ENCODE measurements at regions not wholly inside any gene's neighbourhood (a gene's known extent, or its start where the extent isn't known, plus 50 kb on each side); places are given as distances from the start of the nearest gene placed in this dataset.

GRCh38 chr16:6206080-6206479 lies 1108.5 kb upstream of the EEF2KMT start:
- Histone ChIP-seq H3K36me3 (ENCODE audit: insufficient read depth, insufficient read length, low read length) (no peaks in the 10 kb centered on the region), H3K4me3 (ENCODE audit: insufficient read length, low read depth) (no peak overlapping the region), H3K27me3 (ENCODE audit: insufficient read depth, insufficient read length) (no peaks in the 10 kb centered on the region), H3K9ac (ENCODE audit: insufficient read length, low read depth) (no peak overlapping the region), H3K4me1 (ENCODE audit: insufficient read depth, insufficient read length) (no peaks in the 10 kb centered on the region), H3K9me3 (ENCODE audit: insufficient read depth, low read length) (no peaks in the 10 kb centered on the region)
- TF ChIP-seq SUZ12 (IDR thresholded peaks at IDR 0.05; ENCODE audit: extremely low read depth, insufficient read depth, insufficient read length) (no peak), YY1 (IDR thresholded peaks at IDR 0.05; ENCODE audit: insufficient read depth, insufficient read length) (no peak), ZNF274 (IDR thresholded peaks at IDR 0.05; ENCODE audit: low read depth, low read length) (no peak)
- DNase-seq (ENCODE audit: low read depth, low spot score), result no peak

DNA sequence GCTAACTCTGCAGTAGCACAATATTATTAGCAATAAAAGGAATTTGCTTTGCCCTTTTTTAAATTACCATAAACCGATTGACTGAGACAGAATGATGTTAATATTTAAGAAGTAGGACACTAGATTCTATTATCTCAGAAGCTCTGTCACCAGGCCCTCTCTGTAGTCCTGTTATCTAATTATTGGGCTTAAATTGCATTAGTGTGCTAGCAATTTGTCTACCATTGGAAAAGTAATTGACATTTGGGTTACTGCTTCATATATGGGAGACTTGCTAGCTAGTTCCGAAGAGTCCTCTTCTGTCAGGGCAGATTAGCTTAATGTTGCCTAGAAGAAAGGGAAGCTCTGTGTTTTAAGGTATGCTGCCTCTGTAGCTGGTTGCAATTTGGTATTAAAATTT lies 1107.3 kb upstream of the EEF2KMT start:
- H3K4me1 ChIP-seq (ENCODE audit: insufficient read depth, insufficient read length), result no peaks in the 10 kb centered on the region
- H3K27me3 ChIP-seq (ENCODE audit: insufficient read depth, insufficient read length), result no peaks in the 10 kb centered on the region
- no peak overlapping the region for H3K4me3 ChIP-seq (ENCODE audit: insufficient read length, low read depth)
- TF ChIP-seq ZNF274 (IDR thresholded peaks at IDR 0.05; ENCODE audit: low read depth, low read length) (no peak), SUZ12 (IDR thresholded peaks at IDR 0.05; ENCODE audit: extremely low read depth, insufficient read depth, insufficient read length) (no peak), YY1 (IDR thresholded peaks at IDR 0.05; ENCODE audit: insufficient read depth, insufficient read length) (no peak)
- H3K9me3 ChIP-seq (ENCODE audit: insufficient read depth, low read length), result no peaks in the 10 kb centered on the region
- DNase-seq (ENCODE audit: low read depth, low spot score), result no peak
- H3K36me3 ChIP-seq (ENCODE audit: insufficient read depth, insufficient read length, low read length), result no peaks in the 10 kb centered on the region
- no peak overlapping the region for H3K9ac ChIP-seq (ENCODE audit: insufficient read length, low read depth)

DNA sequence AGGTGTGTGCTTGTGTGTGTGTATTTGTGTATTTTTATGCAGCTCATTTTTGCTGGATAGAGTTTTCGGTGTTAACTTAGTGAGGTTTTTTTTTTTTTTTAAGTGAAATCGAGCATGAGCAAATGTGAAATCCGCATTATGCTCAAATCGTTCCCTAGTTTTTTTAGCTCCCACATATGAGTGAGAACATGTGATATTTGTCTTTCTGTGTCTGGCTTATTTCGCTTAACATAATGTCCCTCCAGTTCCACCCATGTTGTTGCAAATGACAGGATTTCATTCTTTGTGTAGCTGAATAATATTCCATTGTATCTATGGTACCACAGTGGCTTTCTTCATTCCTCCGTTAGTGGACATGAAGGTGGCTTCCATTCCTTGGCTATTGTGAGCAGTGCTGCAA lies 1103.3 kb upstream of the EEF2KMT start:
- Histone ChIP-seq H3K9me3 (ENCODE audit: insufficient read depth, low read length) (no peaks in the 10 kb centered on the region), H3K9ac (ENCODE audit: insufficient read length, low read depth) (no peak overlapping the region), H3K4me3 (ENCODE audit: insufficient read length, low read depth) (no peak overlapping the region), H3K36me3 (ENCODE audit: insufficient read depth, insufficient read length, low read length) (no peaks in the 10 kb centered on the region), H3K27me3 (ENCODE audit: insufficient read depth, insufficient read length) (no peaks in the 10 kb centered on the region), H3K4me1 (ENCODE audit: insufficient read depth, insufficient read length) (no peaks in the 10 kb centered on the region)
- DNase-seq (ENCODE audit: low read depth, low spot score), result no peak
- TF ChIP-seq ZNF274 (IDR thresholded peaks at IDR 0.05; ENCODE audit: low read depth, low read length) (no peak), YY1 (IDR thresholded peaks at IDR 0.05; ENCODE audit: insufficient read depth, insufficient read length) (no peak), SUZ12 (IDR thresholded peaks at IDR 0.05; ENCODE audit: extremely low read depth, insufficient read depth, insufficient read length) (no peak)

GRCh38 chr16:6200271-6200670 lies 1102.7 kb upstream of the EEF2KMT start:
- Histone ChIP-seq H3K4me3 (ENCODE audit: insufficient read length, low read depth) (no peak overlapping the region), H3K27me3 (ENCODE audit: insufficient read depth, insufficient read length) (no peaks in the 10 kb centered on the region), H3K4me1 (ENCODE audit: insufficient read depth, insufficient read length) (peaks cover 3% of the 10 kb centered on the region), H3K36me3 (ENCODE audit: insufficient read depth, insufficient read length, low read length) (no peaks in the 10 kb centered on the region), H3K9ac (ENCODE audit: insufficient read length, low read depth) (no peak overlapping the region), H3K9me3 (ENCODE audit: insufficient read depth, low read length) (no peaks in the 10 kb centered on the region)
- no peak for DNase-seq (ENCODE audit: low read depth, low spot score)
- TF ChIP-seq ZNF274 (IDR thresholded peaks at IDR 0.05; ENCODE audit: low read depth, low read length) (no peak), SUZ12 (IDR thresholded peaks at IDR 0.05; ENCODE audit: extremely low read depth, insufficient read depth, insufficient read length) (no peak), YY1 (IDR thresholded peaks at IDR 0.05; ENCODE audit: insufficient read depth, insufficient read length) (no peak)

DNA sequence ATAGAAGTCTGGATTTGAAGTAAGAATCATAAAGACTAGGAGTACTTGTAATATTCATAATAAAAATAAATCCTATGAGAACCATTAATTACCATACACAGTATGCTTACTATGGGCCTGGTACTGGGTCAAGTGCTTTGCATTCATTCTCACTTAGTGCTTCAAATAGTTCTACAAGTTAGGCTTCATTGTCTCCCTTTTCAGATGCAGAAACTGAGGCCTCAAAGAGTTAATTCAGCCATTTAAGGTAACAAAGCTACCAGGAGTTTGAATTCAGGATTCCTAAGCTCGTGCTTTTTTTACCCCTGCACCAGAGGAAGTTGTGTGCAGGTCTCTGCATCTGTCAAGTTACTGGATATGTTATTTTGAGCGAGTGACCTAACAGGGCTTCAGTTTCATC lies 1098.4 kb upstream of the EEF2KMT start:
- peak; percentile 92 for DNase-seq (ENCODE audit: low read depth, low spot score)
- Histone ChIP-seq H3K4me3 (ENCODE audit: insufficient read length, low read depth) (no peak overlapping the region), H3K9ac (ENCODE audit: insufficient read length, low read depth) (no peak overlapping the region), H3K4me1 (ENCODE audit: insufficient read depth, insufficient read length) (peaks cover 3% of the 10 kb centered on the region), H3K9me3 (ENCODE audit: insufficient read depth, low read length) (no peaks in the 10 kb centered on the region), H3K36me3 (ENCODE audit: insufficient read depth, insufficient read length, low read length) (no peaks in the 10 kb centered on the region), H3K27me3 (ENCODE audit: insufficient read depth, insufficient read length) (peaks cover 2% of the 10 kb centered on the region)
- TF ChIP-seq YY1 (IDR thresholded peaks at IDR 0.05; ENCODE audit: insufficient read depth, insufficient read length) (no peak), SUZ12 (IDR thresholded peaks at IDR 0.05; ENCODE audit: extremely low read depth, insufficient read depth, insufficient read length) (no peak), ZNF274 (IDR thresholded peaks at IDR 0.05; ENCODE audit: low read depth, low read length) (no peak)

GRCh38 chr16:6193718-6194117 lies 1096.1 kb upstream of the EEF2KMT start:
- H3K4me3 ChIP-seq (ENCODE audit: insufficient read length, low read depth), result no peak overlapping the region
- peaks cover 2% of the 10 kb centered on the region for H3K27me3 ChIP-seq (ENCODE audit: insufficient read depth, insufficient read length)
- no peaks in the 10 kb centered on the region for H3K36me3 ChIP-seq (ENCODE audit: insufficient read depth, insufficient read length, low read length)
- peak; percentile 90 for DNase-seq (ENCODE audit: low read depth, low spot score)
- no peak overlapping the region for H3K9ac ChIP-seq (ENCODE audit: insufficient read length, low read depth)
- no peaks in the 10 kb centered on the region for H3K9me3 ChIP-seq (ENCODE audit: insufficient read depth, low read length)
- TF ChIP-seq YY1 (IDR thresholded peaks at IDR 0.05; ENCODE audit: insufficient read depth, insufficient read length) (no peak), ZNF274 (IDR thresholded peaks at IDR 0.05; ENCODE audit: low read depth, low read length) (no peak), SUZ12 (IDR thresholded peaks at IDR 0.05; ENCODE audit: extremely low read depth, insufficient read depth, insufficient read length) (no peak)
- H3K4me1 ChIP-seq (ENCODE audit: insufficient read depth, insufficient read length), result peaks cover 3% of the 10 kb centered on the region

DNA sequence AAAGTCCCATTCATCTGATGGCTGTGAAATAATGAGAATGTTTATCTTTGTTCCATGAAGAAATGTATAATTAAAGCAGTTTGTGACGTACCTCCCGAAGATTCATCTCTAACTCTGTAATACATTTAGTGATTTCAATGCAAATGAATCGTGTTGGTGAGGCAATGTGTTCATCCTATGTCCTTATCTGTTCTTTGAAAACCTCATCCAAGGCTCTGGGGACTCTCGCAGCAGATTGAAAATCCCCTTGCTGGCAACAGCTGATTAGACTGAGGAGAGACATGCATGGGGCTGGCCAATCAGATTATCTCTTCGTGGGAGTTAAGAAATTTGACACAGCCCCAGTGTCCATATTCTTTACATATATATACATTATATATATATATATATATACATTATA lies 1095.4 kb upstream of the EEF2KMT start:
- Histone ChIP-seq H3K4me1 (ENCODE audit: insufficient read depth, insufficient read length) (peaks cover 3% of the 10 kb centered on the region), H3K27me3 (ENCODE audit: insufficient read depth, insufficient read length) (peaks cover 2% of the 10 kb centered on the region), H3K9ac (ENCODE audit: insufficient read length, low read depth) (no peak overlapping the region), H3K4me3 (ENCODE audit: insufficient read length, low read depth) (no peak overlapping the region), H3K36me3 (ENCODE audit: insufficient read depth, insufficient read length, low read length) (no peaks in the 10 kb centered on the region), H3K9me3 (ENCODE audit: insufficient read depth, low read length) (no peaks in the 10 kb centered on the region)
- no peak for DNase-seq (ENCODE audit: low read depth, low spot score)
- TF ChIP-seq ZNF274 (IDR thresholded peaks at IDR 0.05; ENCODE audit: low read depth, low read length) (no peak), YY1 (IDR thresholded peaks at IDR 0.05; ENCODE audit: insufficient read depth, insufficient read length) (no peak), SUZ12 (IDR thresholded peaks at IDR 0.05; ENCODE audit: extremely low read depth, insufficient read depth, insufficient read length) (no peak)
